CD14-positive monocyte (primary cell): ENCODE measurements at regions not wholly inside any gene's neighbourhood (a gene's known extent, or its start where the extent isn't known, plus 50 kb on each side); places are given as distances from the start of the nearest gene placed in this dataset.

Experiments used
- DNase-seq, 3 donors: peaks; one replicate each; pipeline ENCODE4 v3.0.0-alpha.2; 2011 to 2022
- H2AFZ ChIP-seq: 2 replicates; pipeline ENCODE4 v1.6.0; 2012; ENCODE audit warnings: mild to moderate bottlenecking, low read depth, low read length, inconsistent platforms; ENCODE audit not compliant: insufficient read depth, poor library complexity, severe bottlenecking
- H3K27ac ChIP-seq, 2 donors: 1 replicate in 1 of 2; 2 replicates in 1 of 2; pipeline ENCODE4 v1.5.1; 2012 to 2013; ENCODE audit warnings: low read length in 2 of 2, control low read depth in 1 of 2, inconsistent platforms in 1 of 2, low read depth in 1 of 2, mild to moderate bottlenecking in 1 of 2
- H3K27me3 ChIP-seq, 2 donors: one replicate each; pipeline versions ENCODE4 v1.6.0 to v1.6.1; 2011 to 2013; ENCODE audit warnings: low read length in 2 of 2; ENCODE audit not compliant: control insufficient read depth in 2 of 2, insufficient read depth in 2 of 2
- H3K36me3 ChIP-seq, 2 donors: replicated peaks in 1 of 2; 1 replicate in 1 of 2; 2 replicates in 1 of 2; pipeline versions ENCODE4 v1.5.1 to v1.6.1; 2012 to 2013; ENCODE audit warnings: low read length in 2 of 2, control low read depth in 1 of 2, inconsistent platforms in 1 of 2, mild to moderate bottlenecking in 1 of 2; ENCODE audit not compliant: insufficient read depth in 2 of 2, control insufficient read depth in 1 of 2
- H3K4me1 ChIP-seq, 2 donors: 1 replicate in 1 of 2; 2 replicates in 1 of 2; pipeline versions ENCODE4 v1.5.1 to v1.6.1; 2012 to 2013; ENCODE audit warnings: low read length in 2 of 2, control low read depth in 1 of 2, inconsistent platforms in 1 of 2, mild to moderate bottlenecking in 1 of 2, moderate library complexity in 1 of 2; ENCODE audit not compliant: insufficient read depth in 2 of 2, control insufficient read depth in 1 of 2
- H3K4me2 ChIP-seq: replicated peaks from 2 replicates; pipeline ENCODE3; 2012; ENCODE audit warnings: low read length, moderate library complexity, mild to moderate bottlenecking; ENCODE audit not compliant: poor library complexity, severe bottlenecking; ENCODE audit errors: extremely low read depth
- H3K4me3 ChIP-seq, 3 experiments: fragments of 200-600 bp in 1 of 3; sonication (generic) in 1 of 3; replicated peaks in 1 of 3; 1 replicate in 2 of 3; 2 replicates in 1 of 3; pipeline ENCODE4 v1.5.1; 2011 to 2013; ENCODE audit warnings: low read length in 3 of 3, mild to moderate bottlenecking in 3 of 3, control low read depth in 2 of 3, low read depth in 2 of 3, inconsistent platforms in 1 of 3, moderate library complexity in 1 of 3
- H3K79me2 ChIP-seq: 2 replicates; pipeline ENCODE4 v1.6.0; 2012; ENCODE audit warnings: mild to moderate bottlenecking, control low read depth, inconsistent platforms, low read length, moderate library complexity; ENCODE audit not compliant: insufficient read depth
- H3K9ac ChIP-seq: 2 replicates; pipeline ENCODE4 v1.6.0; 2017; ENCODE audit warnings: low read length, mild to moderate bottlenecking; ENCODE audit not compliant: insufficient read depth, poor library complexity, severe bottlenecking
- H3K9me3 ChIP-seq, 2 donors: replicated peaks in 1 of 2; 1 replicate in 1 of 2; 2 replicates in 1 of 2; pipeline versions ENCODE4 v1.5.1 to v1.6.1; 2012 to 2013; ENCODE audit warnings: low read length in 2 of 2, control low read depth in 1 of 2; ENCODE audit not compliant: control insufficient read depth in 1 of 2, insufficient read depth in 1 of 2
- H4K20me1 ChIP-seq: 2 replicates; pipeline ENCODE4 v1.6.0; 2012; ENCODE audit warnings: mild to moderate bottlenecking, low read length, control low read depth, moderate library complexity; ENCODE audit not compliant: insufficient read depth
- H3K27ac Mint-ChIP-seq, 7 donors: one replicate each; pipeline ENCODE4 v1.8.0; 2020; ENCODE audit warnings: mild to moderate bottlenecking in 7 of 7, mixed read lengths in 7 of 7, moderate library complexity in 6 of 7, inconsistent platforms in 2 of 7
- H3K27me3 Mint-ChIP-seq, 3 donors: one replicate each; pipeline ENCODE4 v1.8.0; 2021 to 2022; ENCODE audit warnings: low read depth in 3 of 3, mild to moderate bottlenecking in 3 of 3, mixed read lengths in 3 of 3, moderate library complexity in 3 of 3, inconsistent platforms in 1 of 3
- H3K36me3 Mint-ChIP-seq, 2 donors: one replicate each; pipeline ENCODE4 v1.8.0; 2020; ENCODE audit warnings: mixed read lengths in 2 of 2, inconsistent platforms in 1 of 2, mild to moderate bottlenecking in 1 of 2
- H3K4me1 Mint-ChIP-seq: one replicate; pipeline ENCODE4 v1.8.0; 2020; ENCODE audit warnings: mild to moderate bottlenecking, mixed read lengths
- H3K4me3 Mint-ChIP-seq, 2 donors: one replicate each; pipeline ENCODE4 v1.8.0; 2020; ENCODE audit warnings: mild to moderate bottlenecking in 2 of 2, mixed read lengths in 2 of 2, moderate library complexity in 1 of 2
- H3K9me3 Mint-ChIP-seq, 7 donors: one replicate each; pipeline ENCODE4 v1.8.0; 2020 to 2022; ENCODE audit warnings: mixed read lengths in 7 of 7, mild to moderate bottlenecking in 6 of 7, moderate library complexity in 6 of 7, inconsistent platforms in 2 of 7
- WGBS: methylation state at CpG from one replicate; pipeline ENCODE4 v1.1.5; 2013; ENCODE audit warnings: missing lambda C conversion rate; ENCODE audit not compliant: insufficient coverage; 5-methylcytosine and 5-hydroxymethylcytosine counted together
- intact Hi-C, 2 donors: fragments of 100-400 bp; cut with micrococcal nuclease; formaldehyde crosslinking; loops; one replicate each; pipeline versions ENCODE4 v1.15.0 to v1.15.1; 2023
- TF ChIP-seq, protein P1 (sequence below): fragments of 200-600 bp; IDR thresholded peaks from one replicate; pipeline ENCODE4 v1.8.0; 2022; ENCODE audit warnings: antibody characterized with exemption, mild to moderate bottlenecking

DNA sequence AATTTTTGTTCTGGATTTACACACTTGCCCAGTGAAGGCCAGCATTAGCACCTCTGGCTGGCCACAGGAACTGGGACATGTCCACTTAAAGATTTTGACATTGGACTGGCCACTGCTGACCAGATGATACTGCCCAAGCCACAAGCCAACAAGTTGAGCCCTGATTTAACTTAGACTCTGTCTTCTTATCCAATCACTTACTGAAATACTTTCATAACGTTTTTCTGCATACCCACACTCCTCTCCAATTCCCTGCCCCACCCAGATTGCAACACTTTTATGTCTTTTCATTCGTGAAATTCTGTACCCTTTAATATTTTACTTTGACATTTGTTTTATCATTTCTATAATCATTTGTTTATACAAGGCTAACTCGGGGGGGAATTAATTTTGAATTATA is 170.3 kb upstream of the TAB2 start:
- Mint-ChIP-seq H3K27me3 (peaks cover 0 to 4% (median 0%) of the 10 kb centered on the region in 3 donors), H3K4me1 (peaks cover 28% of the 10 kb centered on the region), H3K27ac (no peak overlapping the region), H3K36me3 (peaks cover 0 to 3% of the 10 kb centered on the region in 2 donors), H3K4me3 (no peak overlapping the region), H3K9me3 (peaks cover 0 to 3% (median 0%) of the 10 kb centered on the region in 7 donors)
- Histone ChIP-seq H3K79me2 (no peaks in the 10 kb centered on the region), H3K4me1 (peaks cover 16 to 20% of the 10 kb centered on the region in 2 donors), H3K27me3 (no peaks in the 10 kb centered on the region), H3K36me3 (no peaks in the 10 kb centered on the region), H3K27ac (no peak overlapping the region), H3K4me2 (no peak overlapping the region), H3K9me3 (no peaks in the 10 kb centered on the region), H4K20me1 (no peaks in the 10 kb centered on the region), H2AFZ (no peak overlapping the region), H3K9ac (no peak overlapping the region), H3K4me3 (no peak overlapping the region)
- no peak for DNase-seq
- 0% methylated on average over 1 of the region's 3 CpGs for WGBS
- intact Hi-C loops: no loop called here
- TF ChIP-seq, protein P1, sequence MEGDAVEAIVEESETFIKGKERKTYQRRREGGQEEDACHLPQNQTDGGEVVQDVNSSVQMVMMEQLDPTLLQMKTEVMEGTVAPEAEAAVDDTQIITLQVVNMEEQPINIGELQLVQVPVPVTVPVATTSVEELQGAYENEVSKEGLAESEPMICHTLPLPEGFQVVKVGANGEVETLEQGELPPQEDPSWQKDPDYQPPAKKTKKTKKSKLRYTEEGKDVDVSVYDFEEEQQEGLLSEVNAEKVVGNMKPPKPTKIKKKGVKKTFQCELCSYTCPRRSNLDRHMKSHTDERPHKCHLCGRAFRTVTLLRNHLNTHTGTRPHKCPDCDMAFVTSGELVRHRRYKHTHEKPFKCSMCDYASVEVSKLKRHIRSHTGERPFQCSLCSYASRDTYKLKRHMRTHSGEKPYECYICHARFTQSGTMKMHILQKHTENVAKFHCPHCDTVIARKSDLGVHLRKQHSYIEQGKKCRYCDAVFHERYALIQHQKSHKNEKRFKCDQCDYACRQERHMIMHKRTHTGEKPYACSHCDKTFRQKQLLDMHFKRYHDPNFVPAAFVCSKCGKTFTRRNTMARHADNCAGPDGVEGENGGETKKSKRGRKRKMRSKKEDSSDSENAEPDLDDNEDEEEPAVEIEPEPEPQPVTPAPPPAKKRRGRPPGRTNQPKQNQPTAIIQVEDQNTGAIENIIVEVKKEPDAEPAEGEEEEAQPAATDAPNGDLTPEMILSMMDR: no peak

DNA sequence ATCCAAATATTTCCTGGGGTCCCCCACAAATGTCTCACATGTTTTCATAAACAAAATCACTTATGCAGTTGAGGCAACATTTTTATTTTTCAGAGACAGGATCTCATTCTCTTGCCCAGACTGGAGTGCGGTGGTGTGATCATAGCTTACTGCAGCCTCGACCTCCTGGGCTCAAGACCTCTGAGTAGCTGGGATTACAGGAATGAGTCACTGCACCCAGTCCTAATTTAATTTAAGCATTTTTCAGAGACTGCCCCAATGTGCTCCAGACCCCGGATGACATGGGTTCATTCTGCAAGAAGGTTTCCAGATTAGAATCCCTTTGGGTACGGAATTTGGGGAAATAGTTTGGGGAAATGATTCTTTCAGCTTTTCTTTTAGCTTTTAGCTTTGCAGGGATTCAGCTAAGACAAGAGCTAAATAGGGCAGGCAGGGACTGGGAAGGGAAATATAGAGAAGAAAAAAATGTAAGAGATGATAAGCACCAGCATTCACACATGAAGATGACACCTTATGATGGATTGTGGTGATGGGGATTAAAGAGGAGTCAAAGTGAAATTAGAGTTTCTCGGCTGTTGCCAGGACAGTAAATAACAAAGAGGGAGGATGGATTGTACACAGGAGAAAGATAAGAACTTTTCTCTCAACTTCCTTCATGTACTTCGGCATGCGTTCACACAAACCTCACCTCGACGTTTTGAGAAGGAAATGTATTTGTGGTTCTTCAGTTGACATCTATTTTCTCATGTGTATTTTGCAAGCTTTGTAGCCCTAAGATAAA is 169.4 kb upstream of the TAB2 start:
- Mint-ChIP-seq H3K4me1 (peaks cover 36% of the 10 kb centered on the region), H3K27me3 (peaks cover 0 to 4% (median 0%) of the 10 kb centered on the region in 3 donors), H3K4me3 (peak overlapping the region in 1 of 2 donors; percentile 65), H3K27ac (peak overlapping the region in 1 of 7 donors; percentile 70), H3K9me3 (peaks cover 0 to 3% (median 0%) of the 10 kb centered on the region in 7 donors), H3K36me3 (peaks cover 0 to 3% of the 10 kb centered on the region in 2 donors)
- Histone ChIP-seq H3K27ac (no peak overlapping the region), H3K4me3 (no peak overlapping the region), H3K9ac (no peak overlapping the region), H4K20me1 (no peaks in the 10 kb centered on the region), H3K4me2 (no peak overlapping the region), H3K27me3 (no peaks in the 10 kb centered on the region), H3K79me2 (no peaks in the 10 kb centered on the region), H3K36me3 (no peaks in the 10 kb centered on the region), H3K4me1 (peaks cover 23 to 26% of the 10 kb centered on the region in 2 donors), H2AFZ (peak overlapping the region; percentile 3), H3K9me3 (no peaks in the 10 kb centered on the region)
- TF ChIP-seq, protein P1: no peak
- WGBS: 50% methylated on average over 2 of the region's 9 CpGs
- DNase-seq: no peak
- intact Hi-C loops: no loop called here
